Epidermal melanocyte (primary cell): ENCODE measurements at regions not wholly inside any gene's neighbourhood (a gene's known extent, or its start where the extent isn't known, plus 50 kb on each side); places are given as distances from the start of the nearest gene placed in this dataset.

Source experiments
- DNase-seq: peaks from one replicate; pipeline ENCODE4 v3.0.0; 2011; ENCODE audit warnings: low spot score; ENCODE audit not compliant: insufficient read length

- DNase-seq: no peak
Measured at GRCh38 chr6:12381587-12381986, 91.4 kb downstream of the EDN1 start.

GRCh38 chr6:12383448-12383847 lies 93.3 kb downstream of the EDN1 start:
- DNase-seq: no peak

- no peak for DNase-seq
Measured at GRCh38 chr6:12384357-12384912, 94.3 kb downstream of the EDN1 start.

- DNase-seq: no peak
Measured at GRCh38 chr6:12385316-12385715, 95.2 kb downstream of the EDN1 start.

GRCh38 chr6:12386816-12387215 lies 96.7 kb downstream of the EDN1 start:
- no peak for DNase-seq

- DNase-seq: no peak
Measured at GRCh38 chr6:12391472-12391871, 101.3 kb downstream of the EDN1 start.

GRCh38 chr6:12392490-12392889 lies 102.3 kb downstream of the EDN1 start:
- DNase-seq: no peak

- no peak for DNase-seq
Measured at GRCh38 chr6:12393100-12393499, 102.9 kb downstream of the EDN1 start.

GRCh38 chr6:12394170-12394569 lies 104.0 kb downstream of the EDN1 start:
- DNase-seq: no peak

- no peak for DNase-seq
Measured at GRCh38 chr6:12395898-12396297, 105.7 kb downstream of the EDN1 start.

GRCh38 chr6:12401200-12401599 lies 111.0 kb downstream of the EDN1 start:
- DNase-seq: no peak

- DNase-seq: no peak
Measured at GRCh38 chr6:12403201-12403826, 113.2 kb downstream of the EDN1 start.

GRCh38 chr6:12403947-12404647 lies 113.9 kb downstream of the EDN1 start:
- DNase-seq: no peak

GRCh38 chr6:12404651-12405050 lies 114.5 kb downstream of the EDN1 start:
- DNase-seq: no peak

- DNase-seq: no peak
Measured at GRCh38 chr6:12408752-12409151, 118.6 kb downstream of the EDN1 start.

- no peak for DNase-seq
Measured at GRCh38 chr6:12410946-12411345, 120.8 kb downstream of the EDN1 start.

- DNase-seq: no peak
Measured at GRCh38 chr6:12414096-12414675, 124.0 kb downstream of the EDN1 start.

GRCh38 chr6:12415980-12416598 lies 125.9 kb downstream of the EDN1 start:
- DNase-seq: no peak

- DNase-seq: no peak
Measured at GRCh38 chr6:12417191-12417590, 127.0 kb downstream of the EDN1 start.

GRCh38 chr6:12418946-12419345 lies 128.8 kb downstream of the EDN1 start:
- no peak for DNase-seq

GRCh38 chr6:12419631-12420272 lies 129.6 kb downstream of the EDN1 start:
- DNase-seq: no peak

- DNase-seq: no peak
Measured at GRCh38 chr6:12420626-12421025, 130.5 kb downstream of the EDN1 start.
